Fibroblast of gingiva (primary cell): ENCODE measurements at regions not wholly inside any gene's neighbourhood (a gene's known extent, or its start where the extent isn't known, plus 50 kb on each side); places are given as distances from the start of the nearest gene placed in this dataset.

Source experiments
- DNase-seq: peaks from one replicate; pipeline ENCODE4 v3.0.0-alpha.2; 2011; ENCODE audit warnings: low read depth

GRCh38 chr2:59000796-59001195, 759.7 kb upstream of the FANCL start:
- DNase-seq = no peak

DNA sequence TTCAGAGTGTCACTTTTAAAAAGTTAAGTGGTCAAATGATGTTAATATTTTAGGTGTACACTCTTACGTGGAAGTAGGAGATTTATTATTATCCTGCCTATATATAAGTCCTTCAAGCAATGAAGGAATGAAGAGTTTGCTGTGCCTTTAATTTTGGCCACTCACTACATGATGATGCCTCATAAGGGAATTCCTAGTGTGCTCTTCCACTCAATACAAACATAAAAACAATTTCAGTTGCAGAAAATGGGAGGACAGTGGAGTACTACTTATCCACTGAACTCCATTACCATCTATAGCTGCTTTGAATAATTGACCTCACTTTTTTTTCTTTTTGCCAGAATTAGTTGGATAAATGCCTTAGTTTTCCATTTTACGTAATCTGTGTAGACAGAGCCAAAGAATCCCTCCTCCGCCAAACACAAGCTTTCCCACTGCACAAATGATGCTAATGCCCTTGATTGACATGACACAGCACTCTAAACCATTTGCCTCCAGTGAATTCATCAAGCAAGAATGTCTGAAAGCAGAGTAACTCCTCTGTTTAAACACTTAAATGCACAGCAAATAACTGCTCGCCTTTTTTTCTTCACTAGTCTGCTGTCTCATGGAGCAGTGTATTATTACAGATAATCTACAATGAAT, 751.1 kb upstream of the FANCL start:
- DNase-seq = no peak

DNA sequence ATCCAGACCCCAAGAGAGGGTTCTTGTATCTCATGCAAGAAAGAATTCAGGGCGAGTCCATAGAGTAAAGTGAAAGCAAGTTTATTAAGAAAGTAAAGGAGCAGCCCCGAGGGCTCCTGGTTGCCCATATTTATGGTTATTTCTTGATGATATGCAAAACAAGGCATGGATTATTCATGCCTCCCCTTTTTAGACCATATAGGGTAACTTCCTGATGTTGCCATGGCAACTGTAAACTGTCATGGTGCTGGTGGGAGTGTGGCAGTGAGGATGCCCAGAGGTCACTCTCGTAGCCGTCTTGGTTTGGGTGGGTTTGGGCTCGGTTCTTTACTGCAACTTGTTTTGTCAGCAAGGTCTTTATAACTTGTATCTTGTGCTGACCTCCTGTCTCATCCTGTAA, 750.2 kb upstream of the FANCL start:
- no peak for DNase-seq

DNA sequence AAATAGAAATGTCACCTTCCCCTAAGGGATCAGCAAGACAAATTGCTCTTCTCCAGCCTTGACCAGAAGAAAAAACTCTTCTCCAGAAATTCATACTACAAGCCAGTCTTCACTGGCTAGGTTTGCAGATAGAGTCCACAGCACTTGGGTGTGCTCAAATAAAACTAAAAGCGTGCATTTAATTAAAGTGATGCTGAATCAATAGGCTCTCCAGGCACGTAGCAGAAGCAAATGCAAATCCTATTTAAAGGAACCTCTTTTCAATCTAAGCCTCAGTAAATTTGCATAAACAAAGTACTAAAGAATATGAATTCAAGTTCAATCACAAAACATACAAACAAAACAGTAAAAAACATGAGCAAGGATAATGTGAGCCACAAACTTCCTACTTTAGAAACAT, 744.4 kb upstream of the FANCL start:
- no peak for DNase-seq

DNA sequence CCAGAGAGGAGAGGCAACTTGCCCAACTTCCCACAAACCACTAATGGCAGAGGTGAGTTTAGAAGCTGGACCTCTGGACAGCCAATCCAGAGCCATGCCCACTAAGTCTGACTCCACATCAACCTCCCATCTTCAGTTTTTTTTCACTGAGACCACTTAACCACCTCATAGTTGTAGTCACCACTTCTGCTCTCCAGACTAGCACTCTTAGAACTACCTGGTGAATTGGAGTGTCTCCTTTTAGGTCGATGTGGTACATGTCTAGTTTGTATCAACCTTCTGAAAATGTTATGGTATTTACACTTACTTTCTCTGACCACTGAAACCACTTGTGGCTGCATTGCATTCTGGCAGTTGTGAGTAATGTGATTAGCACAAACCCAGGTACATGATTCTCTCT, 743.6 kb upstream of the FANCL start:
- no peak for DNase-seq

- DNase-seq = no peak
Observed at GRCh38 chr2:58983111-58983510, 742.0 kb upstream of the FANCL start.

- no peak for DNase-seq
Observed at GRCh38 chr2:58981237-58981636, 740.1 kb upstream of the FANCL start.

GRCh38 chr2:58976375-58977071, 735.4 kb upstream of the FANCL start:
- no peak for DNase-seq

GRCh38 chr2:58974881-58975280, 733.8 kb upstream of the FANCL start:
- no peak for DNase-seq

- DNase-seq = no peak
Observed at GRCh38 chr2:58974426-58974825, 733.3 kb upstream of the FANCL start.

- DNase-seq = no peak
Observed at GRCh38 chr2:58973811-58974281, 732.7 kb upstream of the FANCL start.

DNA sequence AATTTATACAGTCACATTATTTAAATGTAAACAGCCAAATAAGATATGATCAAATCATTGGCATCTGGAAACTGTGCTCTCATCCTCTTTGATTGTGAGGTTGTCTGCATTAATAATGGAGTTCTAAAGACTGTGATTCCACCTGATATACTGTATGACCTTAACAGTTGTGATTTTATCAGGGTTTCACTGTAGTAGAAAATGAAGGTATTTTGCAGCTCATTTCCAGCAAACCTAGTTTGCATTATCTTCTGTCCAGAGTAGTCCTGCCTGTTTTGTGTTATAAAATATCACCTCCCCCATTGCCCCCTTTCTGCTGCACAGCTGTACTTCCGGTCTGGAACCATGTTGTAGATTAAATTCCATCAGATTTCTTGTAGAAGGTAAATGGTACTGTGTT, 731.6 kb upstream of the FANCL start:
- no peak for DNase-seq

- DNase-seq = no peak
Observed at GRCh38 chr2:58971511-58972360, 730.6 kb upstream of the FANCL start.

DNA sequence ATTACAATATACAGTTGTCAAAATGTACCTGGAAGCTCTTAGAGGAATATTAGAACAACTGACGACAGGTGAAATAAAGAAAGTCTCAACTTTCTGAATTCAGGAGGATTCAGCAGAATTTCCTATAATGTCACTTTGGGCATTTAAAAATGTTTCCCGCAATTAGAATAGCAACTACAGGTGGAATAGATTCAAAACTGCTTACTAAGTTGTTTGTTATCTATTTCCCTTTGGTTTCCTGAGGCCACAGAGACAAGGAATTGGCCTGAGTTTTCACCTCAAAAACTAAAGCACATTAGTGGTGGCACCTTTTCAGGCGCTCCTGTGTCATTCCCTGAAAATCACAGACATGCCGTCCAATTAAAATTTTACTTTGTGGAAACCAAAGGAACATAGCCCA, 729.2 kb upstream of the FANCL start:
- no peak for DNase-seq

DNA sequence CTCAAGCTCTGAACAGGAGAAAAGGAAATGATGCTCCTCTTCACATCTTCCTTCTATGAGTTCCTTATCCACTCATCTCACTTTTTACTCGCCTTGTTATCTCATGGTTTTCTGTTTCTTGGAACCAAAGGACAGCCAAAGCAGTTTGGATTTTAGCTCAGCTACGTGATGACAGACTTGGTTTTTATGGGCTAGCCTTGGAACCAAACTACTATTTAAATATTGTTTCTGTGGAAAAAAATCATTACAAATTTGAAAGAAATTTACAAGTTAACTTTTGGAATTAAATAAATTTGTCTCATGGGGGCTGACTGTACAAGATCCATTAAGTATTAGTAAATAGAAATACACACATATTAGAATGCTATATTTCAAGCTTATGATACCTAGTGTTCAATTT, 727.8 kb upstream of the FANCL start:
- DNase-seq = no peak

DNA sequence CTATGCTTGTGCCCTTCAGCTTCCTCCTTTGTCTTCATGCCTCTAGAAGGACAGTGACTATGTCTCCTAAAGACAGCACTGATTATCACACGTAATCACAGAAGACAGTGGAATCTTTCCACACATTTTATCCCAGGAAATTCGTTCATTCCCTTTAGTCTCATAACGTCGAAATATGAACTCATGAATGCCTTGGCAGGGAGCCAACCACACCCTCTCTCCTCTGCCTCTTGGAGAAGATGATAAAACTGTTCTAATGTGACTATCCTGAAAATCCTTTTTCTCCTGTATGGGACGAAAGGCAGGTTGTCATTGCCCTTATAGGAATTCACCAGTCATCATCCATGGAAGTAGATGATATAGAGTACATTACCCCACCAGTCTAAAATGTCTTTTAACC, 726.6 kb upstream of the FANCL start:
- no peak for DNase-seq

- DNase-seq = no peak
Observed at GRCh38 chr2:58965602-58966001, 724.5 kb upstream of the FANCL start.

DNA sequence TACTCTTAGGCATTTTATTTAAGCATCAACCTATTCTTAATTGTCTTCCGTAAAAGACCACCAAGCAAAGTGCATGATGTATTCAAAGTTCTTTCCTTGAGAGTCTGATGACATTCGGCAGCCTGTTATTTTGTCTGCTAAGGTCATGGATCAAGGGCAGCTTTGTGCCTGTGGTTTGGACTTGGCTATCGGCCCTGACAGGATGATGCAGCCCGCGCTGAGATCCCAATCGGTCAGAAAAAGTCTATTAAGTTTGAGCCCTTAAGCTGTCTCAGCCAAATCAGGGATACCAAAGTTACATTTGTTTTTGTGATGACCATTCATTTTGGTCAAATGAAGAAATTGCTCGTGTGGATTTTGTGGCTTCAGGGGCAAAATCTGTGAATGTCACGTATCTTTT, 718.9 kb upstream of the FANCL start:
- no peak for DNase-seq

- no peak for DNase-seq
Observed at GRCh38 chr2:58957188-58957840, 716.2 kb upstream of the FANCL start.

GRCh38 chr2:58954880-58955385, 713.8 kb upstream of the FANCL start:
- no peak for DNase-seq

- no peak for DNase-seq
Observed at GRCh38 chr2:58951722-58952121, 710.6 kb upstream of the FANCL start.

- no peak for DNase-seq
Observed at GRCh38 chr2:58950795-58951462, 709.8 kb upstream of the FANCL start.
